ENCODE measurements at regions not wholly inside any gene's neighbourhood (a gene's known extent, or its start where the extent isn't known, plus 50 kb on each side); places are given as distances from the start of the nearest gene placed in this dataset.

GRCh38 chr4:35503435-35503834 is 740.9 kb downstream of the ARAP2 start:
- ATAC-seq, result no peak
- intact Hi-C loops (cut with micrococcal nuclease), result no loop called here

DNA sequence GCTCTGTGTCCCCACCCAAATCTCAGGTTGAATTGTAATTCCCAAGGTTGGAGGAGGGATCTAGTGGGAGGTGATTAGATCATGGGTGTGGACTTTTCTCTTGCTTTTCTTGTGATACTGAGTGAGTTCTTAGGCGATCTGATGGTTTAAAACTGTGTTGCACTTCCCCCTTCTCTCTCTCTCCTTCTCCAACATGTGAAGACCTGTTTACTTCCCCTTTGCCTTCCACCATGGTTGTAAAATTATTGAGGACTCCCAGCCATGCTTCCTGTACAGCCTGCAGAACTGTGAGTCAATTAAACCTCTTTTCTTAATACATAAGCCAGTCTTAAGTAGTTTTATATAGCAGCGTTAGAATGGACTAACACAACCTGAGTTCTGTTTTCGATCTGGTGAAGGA is 738.2 kb downstream of the ARAP2 start:
- intact Hi-C loops (cut with micrococcal nuclease), result no loop called here
- DNase-seq, result no peak
- no peak for ATAC-seq

More at GRCh38 chr4:35503435-35503834, 740.9 kb downstream of the ARAP2 start:
- DNase-seq, result no peak

DNA sequence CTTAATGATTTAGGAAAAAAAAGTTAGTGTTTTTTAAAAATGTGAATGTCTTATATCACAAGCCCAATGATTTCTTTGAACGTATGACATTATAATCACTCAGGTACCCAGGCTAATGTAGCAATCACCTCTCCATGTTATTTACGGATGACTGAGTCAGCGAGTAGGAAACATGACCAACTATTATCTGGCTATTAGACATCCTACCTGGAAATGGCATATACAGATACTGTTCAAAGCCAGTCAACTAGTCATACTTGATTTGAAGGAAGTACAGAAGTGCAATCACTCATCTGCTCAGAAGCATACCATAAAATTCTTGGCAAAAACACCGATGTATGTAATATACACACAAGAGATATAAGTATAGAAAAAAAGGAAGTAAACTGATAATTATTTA is 732.5 kb downstream of the ARAP2 start:
- no peak for ATAC-seq
- intact Hi-C loops (cut with micrococcal nuclease), result no loop called here

DNA sequence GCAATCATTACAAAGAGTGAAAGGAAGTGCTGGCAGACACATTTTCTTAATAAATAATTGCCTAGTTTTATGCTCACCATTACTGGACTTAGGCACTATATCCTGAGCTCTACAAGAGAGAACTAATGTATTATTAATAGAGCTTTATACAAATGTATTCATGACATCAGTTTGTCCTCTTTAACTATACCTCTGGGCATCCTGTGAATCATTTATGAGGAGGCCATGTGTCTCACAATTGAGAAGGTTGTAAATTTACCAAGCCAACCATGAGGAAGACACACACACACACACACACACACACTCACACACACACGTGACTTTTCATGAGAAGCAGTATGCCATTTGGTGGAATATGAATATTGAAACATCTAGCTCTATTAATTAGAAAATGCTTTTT is 728.2 kb downstream of the ARAP2 start:
- ATAC-seq (no peak), DNase-seq (no peak)
- intact Hi-C loops (cut with micrococcal nuclease), result no loop called here

More for the DNA sequence above, 732.5 kb downstream of the ARAP2 start:
- no peak for DNase-seq

DNA sequence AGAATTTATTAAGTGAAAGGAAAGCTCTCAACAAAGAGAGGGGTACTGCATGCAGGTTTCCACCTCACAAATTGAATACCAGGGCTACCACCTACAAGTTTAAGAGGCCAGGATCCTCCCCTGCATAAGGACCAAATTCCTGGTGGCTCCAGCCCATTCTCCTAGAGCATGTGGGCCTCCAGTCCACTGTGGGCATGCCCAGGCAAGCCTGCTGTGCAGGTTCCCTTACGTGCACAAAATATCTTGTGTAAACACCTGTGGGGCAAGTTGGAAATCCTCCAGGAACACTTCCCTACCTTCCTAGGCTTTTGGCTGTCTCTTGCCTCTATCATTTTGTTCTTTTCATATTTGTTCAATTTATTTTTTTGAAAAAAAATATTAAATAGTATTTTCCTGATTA is 724.3 kb downstream of the ARAP2 start:
- intact Hi-C loops (cut with micrococcal nuclease), result no loop called here
- ATAC-seq (no peak), DNase-seq (no peak)

- intact Hi-C loops (cut with micrococcal nuclease), result no loop called here
- DNase-seq (no peak), ATAC-seq (no peak)
Observed at GRCh38 chr4:35521682-35522081, 722.6 kb downstream of the ARAP2 start.

DNA sequence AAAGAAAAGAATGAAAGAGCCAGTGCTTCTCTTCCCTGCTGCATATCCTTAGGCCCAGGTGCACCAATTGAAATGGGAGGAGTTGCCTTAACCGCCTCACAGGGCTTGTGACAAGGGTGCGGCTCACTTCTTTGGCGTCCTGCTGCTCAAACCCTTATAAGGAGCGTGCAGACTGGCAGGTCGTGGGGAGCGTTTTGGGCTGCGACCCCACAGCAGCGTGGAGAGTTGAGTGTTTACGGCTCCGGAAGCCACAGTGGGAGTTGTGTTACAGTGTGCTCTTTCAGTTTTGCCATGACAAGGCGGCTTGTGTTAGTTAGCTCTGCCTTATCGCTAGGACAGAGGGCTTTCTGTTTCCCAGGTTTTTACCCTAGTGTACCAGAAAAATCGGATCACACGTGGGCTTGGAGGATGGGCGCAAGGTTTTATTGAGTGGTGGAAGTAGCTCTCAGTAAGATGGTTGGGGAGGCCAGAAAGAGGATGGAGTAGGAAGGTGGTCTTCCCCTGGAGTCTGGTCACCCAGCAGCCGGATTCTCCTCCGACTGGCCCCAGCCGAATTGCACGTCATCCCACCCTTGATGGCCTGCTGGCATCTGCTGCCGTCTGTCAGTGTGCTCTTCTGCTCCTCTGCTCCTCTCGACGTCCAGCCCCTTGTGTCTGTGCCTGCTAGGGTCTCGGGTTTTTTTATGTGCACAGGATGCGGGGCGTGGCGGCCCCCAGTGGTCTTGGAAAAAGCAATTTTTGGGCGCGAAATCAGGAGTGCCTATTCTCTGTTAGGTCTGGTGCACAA is 718.9 kb downstream of the ARAP2 start:
- intact Hi-C loops (cut with micrococcal nuclease), result no loop called here
- ATAC-seq (no peak), DNase-seq (no peak)

GRCh38 chr4:35526456-35526855 is 717.9 kb downstream of the ARAP2 start:
- intact Hi-C loops (cut with micrococcal nuclease), result no loop called here
- no peak for DNase-seq
- no peak for ATAC-seq

- DNase-seq (no peak), ATAC-seq (no peak)
Observed at GRCh38 chr4:35534962-35535361, 709.4 kb downstream of the ARAP2 start.

DNA sequence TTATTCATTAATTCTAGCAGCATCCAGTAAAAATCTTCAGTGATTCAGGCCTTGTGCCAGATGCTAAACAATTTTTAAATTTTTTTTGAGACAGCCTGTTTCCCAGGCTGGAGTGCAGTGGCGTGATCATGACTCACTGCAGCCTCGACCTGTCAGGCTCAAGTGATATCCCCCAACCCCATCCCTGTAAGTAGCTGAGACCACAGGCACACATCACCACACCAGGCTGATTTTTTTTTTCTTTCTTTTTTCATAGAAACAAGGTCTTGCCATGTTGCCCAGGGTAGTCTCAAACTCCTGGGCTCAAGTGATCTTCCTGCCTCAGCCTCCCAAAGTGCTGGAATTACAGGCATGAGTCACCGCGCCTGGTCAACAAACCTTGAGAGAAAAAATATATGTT is 705.5 kb downstream of the ARAP2 start:
- ATAC-seq (no peak), DNase-seq (no peak)
- intact Hi-C loops (cut with micrococcal nuclease), result no loop called here

More at GRCh38 chr4:35534962-35535361, 709.4 kb downstream of the ARAP2 start:
- intact Hi-C loops (cut with micrococcal nuclease), result no loop called here

DNA sequence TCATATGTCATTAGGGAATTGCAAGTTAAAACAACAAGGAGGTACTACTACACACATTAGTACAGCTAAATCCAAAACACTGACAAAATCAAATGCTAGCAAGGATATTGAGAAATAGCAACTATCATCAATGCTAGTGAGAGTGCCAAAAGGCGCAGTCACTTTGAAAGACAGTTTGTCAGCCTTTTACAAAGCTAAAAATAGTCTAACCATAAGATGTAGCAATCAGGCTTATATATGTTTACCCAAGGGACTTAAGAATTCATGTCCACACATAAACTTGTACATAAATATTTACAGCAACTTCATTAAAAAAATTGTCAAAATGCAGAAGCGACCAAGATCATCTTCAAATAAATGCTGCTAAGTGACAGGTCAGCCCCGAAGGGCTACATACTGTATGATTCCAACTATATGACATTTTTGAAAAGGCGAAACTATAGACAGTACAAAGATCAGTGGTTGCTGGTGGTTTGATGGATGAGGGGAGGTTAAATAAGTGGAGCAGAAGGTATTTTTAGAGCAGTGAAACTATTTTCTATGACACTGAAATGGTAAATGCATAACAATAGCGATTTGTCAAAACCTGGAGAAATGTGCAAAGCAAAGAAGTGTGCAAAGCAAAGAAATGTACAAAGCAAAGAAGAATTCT is 704.8 kb downstream of the ARAP2 start:
- intact Hi-C loops (cut with micrococcal nuclease), result no loop called here
- DNase-seq (no peak), ATAC-seq (no peak)

DNA sequence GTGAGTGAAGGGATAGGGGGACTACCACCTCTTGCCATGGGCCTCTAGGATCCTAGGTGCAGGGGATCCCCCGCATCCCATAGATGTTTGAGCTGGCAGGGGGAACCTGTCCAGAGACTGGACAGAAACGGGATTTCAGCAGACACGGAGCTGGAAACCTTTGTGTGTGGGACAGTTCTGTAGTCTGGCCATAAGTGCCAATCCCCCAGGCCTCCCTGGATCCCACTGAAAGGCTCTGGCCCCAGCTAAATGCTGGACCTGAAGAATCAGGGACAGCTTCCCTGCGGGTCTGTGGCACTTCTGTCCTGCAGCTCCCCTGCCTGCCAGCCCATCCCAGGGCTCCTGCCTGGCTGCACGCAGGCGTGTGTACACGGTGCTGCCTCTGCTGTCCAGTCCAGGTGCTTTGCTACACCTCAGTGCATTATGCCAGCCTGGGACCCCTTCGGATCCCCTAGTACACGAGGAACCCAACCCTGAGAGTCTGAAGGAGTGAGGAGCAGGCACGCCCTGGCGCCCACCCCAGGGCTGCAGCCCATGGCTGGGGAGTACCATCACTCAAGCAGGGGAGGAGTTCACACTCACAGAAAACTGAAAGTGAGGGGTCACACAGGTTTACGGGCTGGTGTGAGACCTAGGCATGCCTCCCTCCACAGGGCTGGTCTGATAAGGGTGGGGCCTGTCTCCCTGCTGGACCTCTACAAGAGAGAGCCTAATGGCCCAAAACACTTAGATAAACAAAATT is 703.0 kb downstream of the ARAP2 start:
- intact Hi-C loops (cut with micrococcal nuclease), result no loop called here
- no peak for ATAC-seq
- DNase-seq, result no peak

- intact Hi-C loops (cut with micrococcal nuclease), result no loop called here
- ATAC-seq (no peak), DNase-seq (no peak)
Observed at GRCh38 chr4:35541888-35542213, 702.5 kb downstream of the ARAP2 start.

- DNase-seq (no peak), ATAC-seq (no peak)
- intact Hi-C loops (cut with micrococcal nuclease), result no loop called here
Observed at GRCh38 chr4:35548921-35549320, 695.4 kb downstream of the ARAP2 start.

DNA sequence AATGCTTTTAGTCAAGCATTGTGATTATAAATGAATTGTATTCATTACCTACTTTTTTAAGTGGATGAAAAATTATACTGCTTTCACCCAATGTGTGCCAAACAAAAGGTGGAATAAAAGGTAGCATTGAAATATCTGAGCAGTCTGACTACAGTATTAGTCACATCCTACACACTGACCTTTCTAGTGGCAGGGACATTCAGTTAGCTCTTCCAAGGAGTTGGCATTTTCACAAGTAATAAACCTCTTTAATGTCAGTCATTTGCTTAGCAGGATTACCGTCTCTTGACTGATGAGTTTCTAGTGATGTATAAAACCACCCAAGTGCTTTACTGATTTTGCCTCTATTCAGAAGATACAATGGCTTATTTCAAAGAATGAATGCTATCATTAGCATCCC is 687.9 kb downstream of the ARAP2 start:
- intact Hi-C loops (cut with micrococcal nuclease), result no loop called here
- ATAC-seq (no peak), DNase-seq (no peak)

- no peak for ATAC-seq
- intact Hi-C loops (cut with micrococcal nuclease), result no loop called here
- no peak for DNase-seq
Observed at GRCh38 chr4:35559559-35560365, 684.6 kb downstream of the ARAP2 start.

GRCh38 chr4:35562861-35563260 is 681.5 kb downstream of the ARAP2 start:
- no peak for ATAC-seq
- intact Hi-C loops (cut with micrococcal nuclease), result no loop called here
- no peak for DNase-seq

DNA sequence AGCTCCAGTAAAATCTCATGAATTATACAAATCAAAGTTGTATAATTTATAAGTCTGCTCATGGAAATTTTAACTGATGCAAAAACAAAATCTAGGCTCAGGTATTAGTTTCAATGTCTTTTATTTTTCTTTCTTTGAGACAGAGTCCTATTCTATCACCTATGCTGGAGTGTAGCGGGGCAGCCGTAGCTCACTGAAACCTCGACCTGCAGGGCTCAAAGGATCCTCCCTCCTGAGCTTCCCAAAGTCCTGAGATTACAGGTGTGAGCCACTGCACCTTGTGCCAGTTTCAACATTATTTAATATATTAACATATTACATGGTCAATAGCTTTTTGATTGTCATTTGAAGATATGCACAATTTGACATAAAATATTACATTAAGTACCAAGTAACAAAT is 678.7 kb downstream of the ARAP2 start:
- ATAC-seq (no peak), DNase-seq (no peak)
- intact Hi-C loops (cut with micrococcal nuclease), result no loop called here

DNA sequence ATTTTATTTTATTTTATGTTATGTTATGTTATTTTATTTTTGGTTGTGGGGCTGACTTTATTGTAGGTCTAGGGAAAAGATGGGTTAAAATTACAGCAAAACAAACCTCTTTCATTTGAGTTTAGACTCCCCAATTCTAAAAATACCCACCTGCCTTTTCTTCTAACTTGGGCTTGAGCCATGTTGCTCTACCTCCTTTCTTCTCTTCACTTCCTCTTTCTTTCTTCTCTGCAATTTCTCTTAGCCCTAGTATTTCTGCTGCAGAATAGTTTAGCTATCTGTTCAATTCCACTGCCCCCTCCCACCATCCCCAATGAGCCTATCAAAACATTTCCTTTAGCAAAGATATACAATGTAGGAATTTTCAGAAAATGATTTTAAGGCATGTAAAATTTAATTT is 653.3 kb downstream of the ARAP2 start:
- DNase-seq, result no peak
- ATAC-seq, result no peak
- intact Hi-C loops (cut with micrococcal nuclease), result no loop called here

DNA sequence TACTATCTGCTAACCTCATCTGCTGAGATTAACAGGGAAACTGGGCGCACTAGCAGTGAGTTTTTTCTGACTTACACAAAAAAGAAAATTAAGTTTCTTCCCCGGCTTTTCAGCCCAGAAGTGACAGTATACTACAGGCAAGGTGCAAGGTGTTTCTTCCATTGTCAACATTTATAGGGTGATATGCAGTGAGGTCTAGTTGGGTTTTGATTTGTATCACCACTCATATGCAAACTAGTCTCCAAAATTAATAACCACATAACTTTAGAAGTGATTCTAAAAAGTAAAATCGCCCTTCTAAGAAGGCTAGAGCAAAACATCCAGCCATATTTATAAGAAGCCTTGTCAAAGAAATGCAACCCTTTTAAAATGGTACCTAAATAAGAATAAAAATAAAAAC is 640.1 kb downstream of the ARAP2 start:
- intact Hi-C loops (cut with micrococcal nuclease), result no loop called here
- ATAC-seq (no peak), DNase-seq (no peak)

Data from left ventricle myocardium superior (tissue), 1 donor.